Right lobe of liver (tissue), 6 donors: ENCODE measurements at regions not wholly inside any gene's neighbourhood (a gene's known extent, or its start where the extent isn't known, plus 50 kb on each side); places are given as distances from the start of the nearest gene placed in this dataset.

Experiments
- ATAC-seq, 4 donors: fragments of 200-7000 bp; cut with Tn5 transposase; one replicate each; pipeline ENCODE4 v1.9.1; 2020; ENCODE audit warnings: mild to moderate bottlenecking in 4 of 4, moderate library complexity in 4 of 4
- DNase-seq, 3 donors: peaks; one replicate each; pipeline ENCODE4 v3.0.0-alpha.2; 2020
- H3K27ac ChIP-seq, 3 donors: fragments of 200-600 bp; one replicate each; pipeline ENCODE4 v1.8.0; 2022
- H3K27me3 ChIP-seq, 2 donors: fragments of 200-600 bp; one replicate each; pipeline ENCODE4 v1.8.0; 2022
- H3K36me3 ChIP-seq, 4 donors: fragments of 200-600 bp; sonication (generic) in 1 of 4; one replicate each; pipeline versions ENCODE4 v1.5.1 to v1.8.0; 2017 to 2022; ENCODE audit warnings: control low read depth in 1 of 4
- H3K4me1 ChIP-seq, 4 donors: fragments of 200-600 bp; sonication (generic) in 1 of 4; one replicate each; pipeline versions ENCODE4 v1.5.1 to v1.8.0; 2017 to 2022; ENCODE audit warnings: control low read depth in 1 of 4
- H3K4me3 ChIP-seq, 3 donors: fragments of 200-600 bp; one replicate each; pipeline ENCODE4 v1.8.0; 2022
- H3K9me3 ChIP-seq, 4 donors: fragments of 200-600 bp; sonication (generic) in 1 of 4; one replicate each; pipeline versions ENCODE4 v1.5.1 to v1.8.0; 2017 to 2022; ENCODE audit warnings: control low read depth in 1 of 4
- CTCF ChIP-seq, 4 donors: fragments of 200-600 bp in 3 of 4; fragments of 450-650 bp in 1 of 4; IDR thresholded peaks; one replicate each; pipeline versions ENCODE4 v1.5.1 to v1.8.0; 2016 to 2022; ENCODE audit warnings: antibody characterized with exemption in 4 of 4, mild to moderate bottlenecking in 2 of 4
- POLR2A ChIP-seq: fragments of 450-650 bp; IDR thresholded peaks from one replicate; pipeline ENCODE4 v1.6.1; 2017; ENCODE audit warnings: antibody characterized with exemption, mild to moderate bottlenecking
- WGBS: methylation state at CpG from one replicate; pipeline ENCODE4 v1.1.6; 2018; ENCODE audit warnings: low coverage, low lambda C conversion rate; ENCODE audit not compliant: insufficient coverage; ENCODE audit errors: missing lambda C conversion rate; 5-methylcytosine and 5-hydroxymethylcytosine counted together
- intact Hi-C, 2 donors: fragments of 100-400 bp; cut with DNase I; formaldehyde crosslinking; loops; one replicate each; pipeline versions ENCODE4 v1.11.2 to v1.14.1; 2022
- donor health status: DM: no; HTN: yes; CAD: no.
- donor health status: DM: no; HTN: no; CAD: no.
- donor health status: DM: no; HTN: no; CAD: no.
- donor health status: DM: no; HTN: yes; CAD: no.
- donor health status: DM: no; HTN: yes; CAD: no.

GRCh38 chr7:94286111-94286510 is 108.6 kb upstream of the COL1A2 start:
- ATAC-seq (no peak), DNase-seq (no peak)
- TF ChIP-seq CTCF (IDR thresholded peaks at IDR 0.05) (no peak), POLR2A (no peak)
- intact Hi-C loops: no loop called here
- Histone ChIP-seq H3K36me3 (no peaks in the 10 kb centered on the region), H3K4me3 (no peak overlapping the region), H3K4me1 (no peaks in the 10 kb centered on the region), H3K9me3 (no peaks in the 10 kb centered on the region), H3K27ac (no peak overlapping the region), H3K27me3 (no peaks in the 10 kb centered on the region)
- WGBS: 24% methylated on average over 1 of the region's 1 CpG

GRCh38 chr7:94288096-94288495 is 106.6 kb upstream of the COL1A2 start:
- no peaks in the 10 kb centered on the region for H3K36me3 ChIP-seq
- H3K9me3 ChIP-seq: no peaks in the 10 kb centered on the region
- TF ChIP-seq POLR2A (no peak), CTCF (IDR thresholded peaks at IDR 0.05) (no peak)
- H3K4me1 ChIP-seq: no peaks in the 10 kb centered on the region
- no peak overlapping the region for H3K4me3 ChIP-seq
- no peak overlapping the region for H3K27ac ChIP-seq
- DNase-seq (no peak), ATAC-seq (no peak)
- intact Hi-C loops: no loop called here
- no peaks in the 10 kb centered on the region for H3K27me3 ChIP-seq
- 50% methylated on average over 1 of the region's 1 CpG for WGBS

- intact Hi-C loops: no loop called here
- no peaks in the 10 kb centered on the region for H3K9me3 ChIP-seq
- TF ChIP-seq CTCF (IDR thresholded peaks at IDR 0.05): peak; percentile 46 to 59 (median 50)
- TF ChIP-seq POLR2A: no peak
- H3K27me3 ChIP-seq: no peaks in the 10 kb centered on the region
- peak; percentile 45 to 77 (median 71) for ATAC-seq
- no peak overlapping the region for H3K27ac ChIP-seq
- H3K4me3 ChIP-seq: no peak overlapping the region
- no peaks in the 10 kb centered on the region for H3K4me1 ChIP-seq
- no peaks in the 10 kb centered on the region for H3K36me3 ChIP-seq
- DNase-seq: no peak
- 16% methylated on average over 1 of the region's 1 CpG for WGBS
Measured at GRCh38 chr7:94289071-94289470, 105.6 kb upstream of the COL1A2 start.

GRCh38 chr7:94294471-94295131 is 100.1 kb upstream of the COL1A2 start:
- 44% methylated on average over 6 of the region's 6 CpGs for WGBS
- ATAC-seq (no peak), DNase-seq (no peak)
- intact Hi-C loops: no loop called here
- Histone ChIP-seq H3K4me1 (no peaks in the 10 kb centered on the region), H3K9me3 (no peaks in the 10 kb centered on the region), H3K27ac (no peak overlapping the region), H3K36me3 (no peaks in the 10 kb centered on the region), H3K4me3 (no peak overlapping the region), H3K27me3 (no peaks in the 10 kb centered on the region)
- TF ChIP-seq CTCF (IDR thresholded peaks at IDR 0.05) (no peak), POLR2A (no peak)
